ENCODE measurements at regions not wholly inside any gene's neighbourhood (a gene's known extent, or its start where the extent isn't known, plus 50 kb on each side); places are given as distances from the start of the nearest gene placed in this dataset.

DNA sequence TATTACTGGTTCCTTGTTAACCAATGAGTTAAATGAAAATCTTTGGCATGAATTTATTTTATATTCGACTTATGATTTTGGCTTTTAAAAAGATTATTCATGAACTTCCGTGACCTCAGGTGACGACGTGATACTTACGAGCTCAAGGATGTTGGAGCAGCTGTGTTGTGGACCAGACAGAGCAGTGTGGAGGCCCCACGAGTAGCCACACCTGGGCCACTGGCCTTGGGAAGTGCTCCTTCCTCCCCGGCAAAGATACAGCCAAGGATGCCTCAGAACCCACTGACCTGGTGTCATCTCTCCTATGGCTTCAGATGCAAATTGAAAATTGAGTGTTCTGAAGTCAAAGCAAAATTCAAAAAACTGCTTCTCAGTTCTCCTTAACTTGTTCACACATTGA lies 147.5 kb upstream of the PPP2R2D start:
- TF ChIP-seq POLR2A (IDR thresholded peaks at IDR 0.05; ENCODE audit: low read depth) (no peak), POLR2AphosphoS5 (IDR thresholded peaks at IDR 0.05) (no peak), EP300 (IDR thresholded peaks at IDR 0.05) (no peak)
- TF ChIP-seq, protein P1, sequence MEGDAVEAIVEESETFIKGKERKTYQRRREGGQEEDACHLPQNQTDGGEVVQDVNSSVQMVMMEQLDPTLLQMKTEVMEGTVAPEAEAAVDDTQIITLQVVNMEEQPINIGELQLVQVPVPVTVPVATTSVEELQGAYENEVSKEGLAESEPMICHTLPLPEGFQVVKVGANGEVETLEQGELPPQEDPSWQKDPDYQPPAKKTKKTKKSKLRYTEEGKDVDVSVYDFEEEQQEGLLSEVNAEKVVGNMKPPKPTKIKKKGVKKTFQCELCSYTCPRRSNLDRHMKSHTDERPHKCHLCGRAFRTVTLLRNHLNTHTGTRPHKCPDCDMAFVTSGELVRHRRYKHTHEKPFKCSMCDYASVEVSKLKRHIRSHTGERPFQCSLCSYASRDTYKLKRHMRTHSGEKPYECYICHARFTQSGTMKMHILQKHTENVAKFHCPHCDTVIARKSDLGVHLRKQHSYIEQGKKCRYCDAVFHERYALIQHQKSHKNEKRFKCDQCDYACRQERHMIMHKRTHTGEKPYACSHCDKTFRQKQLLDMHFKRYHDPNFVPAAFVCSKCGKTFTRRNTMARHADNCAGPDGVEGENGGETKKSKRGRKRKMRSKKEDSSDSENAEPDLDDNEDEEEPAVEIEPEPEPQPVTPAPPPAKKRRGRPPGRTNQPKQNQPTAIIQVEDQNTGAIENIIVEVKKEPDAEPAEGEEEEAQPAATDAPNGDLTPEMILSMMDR (IDR thresholded peaks at IDR 0.05): no peak
